GM08714 (cell line): ENCODE measurements at regions not wholly inside any gene's neighbourhood (a gene's known extent, or its start where the extent isn't known, plus 50 kb on each side); places are given as distances from the start of the nearest gene placed in this dataset.
"Not testable (repeated sequence)": the region's sequence is repeated elsewhere in the genome, so short reads cannot be mapped to it uniquely, and the experiment has no call there.

ENCODE experiments used
- H3K4me3 ChIP-seq: fragments of 200-500 bp; sonication (Bioruptor generic); 2 replicates; pipeline ENCODE4 v1.5.1; 2014; ENCODE audit warnings: mild to moderate bottlenecking, low read length, inconsistent platforms
- ZNF274 ChIP-seq: IDR thresholded peaks from 2 replicates; pipeline ENCODE4 v1.6.1; 2012; ENCODE audit warnings: mild to moderate bottlenecking, low read depth, low read length

- TF ChIP-seq ZNF274 = no peak
- H3K4me3 ChIP-seq = no peak overlapping the region
These were observed 110.2 kb downstream of the HAUS1 start for GRCh38 chr18:46214435-46214834.

- TF ChIP-seq ZNF274 = no peak
- no peak overlapping the region for H3K4me3 ChIP-seq
These were observed 111.9 kb downstream of the HAUS1 start for GRCh38 chr18:46215902-46216723.

DNA sequence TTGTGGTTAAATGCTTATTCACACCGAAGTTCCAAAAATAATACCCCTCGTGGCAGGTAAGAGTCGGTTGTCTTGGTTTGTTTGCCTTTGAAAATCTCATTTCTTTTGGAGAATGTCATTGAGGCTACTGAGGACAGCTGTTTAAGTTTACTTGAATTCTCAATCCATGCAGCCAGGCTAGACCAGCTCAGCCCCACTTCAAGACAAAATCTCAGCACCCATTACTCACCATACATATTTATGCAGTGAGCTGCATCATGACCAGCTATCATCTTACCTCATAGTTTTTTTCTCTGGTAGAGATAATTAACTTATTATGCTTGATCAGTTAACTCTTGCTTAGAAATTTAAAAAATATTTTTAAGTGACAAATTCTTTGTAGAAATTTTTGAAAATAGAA lies 115.9 kb downstream of the HAUS1 start:
- no peak for TF ChIP-seq ZNF274
- no peak overlapping the region for H3K4me3 ChIP-seq

- H3K4me3 ChIP-seq = no peak overlapping the region
- no peak for TF ChIP-seq ZNF274
These were observed 117.9 kb downstream of the HAUS1 start for GRCh38 chr18:46222093-46222492.

GRCh38 chr18:46222710-46223360 lies 118.7 kb downstream of the HAUS1 start:
- TF ChIP-seq ZNF274 = no peak
- no peak overlapping the region for H3K4me3 ChIP-seq

- no peak for TF ChIP-seq ZNF274
- no peak overlapping the region for H3K4me3 ChIP-seq
These were observed 120.1 kb downstream of the HAUS1 start for GRCh38 chr18:46224181-46224775.

GRCh38 chr18:46226461-46226860 lies 122.3 kb downstream of the HAUS1 start:
- no peak for TF ChIP-seq ZNF274
- no peak overlapping the region for H3K4me3 ChIP-seq

DNA sequence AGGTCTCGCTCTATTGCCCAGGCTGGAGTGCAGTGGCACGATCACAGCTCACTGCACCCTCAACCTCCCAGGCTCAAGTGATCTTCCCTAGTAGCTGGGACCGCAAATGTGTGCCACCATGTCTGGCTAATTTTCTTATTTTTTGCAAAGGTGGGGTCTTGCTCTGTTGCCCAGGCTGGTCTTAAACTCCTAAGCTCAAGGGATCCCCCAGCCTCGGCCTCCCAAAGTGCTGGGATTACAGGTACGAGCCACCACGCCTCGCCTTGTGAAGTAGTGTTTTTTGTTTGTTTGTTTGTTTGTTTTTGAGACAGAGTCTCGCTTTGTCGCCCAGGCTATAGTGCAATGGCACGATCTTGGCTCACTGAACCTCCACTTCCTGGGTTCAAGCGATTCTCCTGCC lies 125.5 kb downstream of the HAUS1 start:
- H3K4me3 ChIP-seq = not testable (repeated sequence)

DNA sequence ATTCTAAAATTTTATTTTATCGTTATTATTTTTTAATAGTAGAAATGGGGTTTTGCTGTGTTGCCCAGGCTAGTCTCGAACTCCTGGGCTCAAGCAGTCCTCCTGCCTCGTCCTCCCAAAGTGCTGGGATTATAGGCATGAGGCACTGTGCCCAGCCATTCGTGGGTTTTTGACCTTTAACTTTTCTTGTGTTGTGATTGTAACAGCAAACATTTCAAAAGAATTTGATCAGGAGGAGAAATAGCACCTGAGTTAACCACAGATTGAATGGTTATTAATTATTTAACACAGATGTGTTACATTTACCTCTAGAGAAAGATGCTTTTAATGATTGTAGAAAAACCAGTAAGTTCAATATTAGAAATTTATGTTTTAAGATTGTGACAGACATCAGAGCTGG lies 132.0 kb downstream of the HAUS1 start:
- no peak overlapping the region for H3K4me3 ChIP-seq
- TF ChIP-seq ZNF274 = no peak

DNA sequence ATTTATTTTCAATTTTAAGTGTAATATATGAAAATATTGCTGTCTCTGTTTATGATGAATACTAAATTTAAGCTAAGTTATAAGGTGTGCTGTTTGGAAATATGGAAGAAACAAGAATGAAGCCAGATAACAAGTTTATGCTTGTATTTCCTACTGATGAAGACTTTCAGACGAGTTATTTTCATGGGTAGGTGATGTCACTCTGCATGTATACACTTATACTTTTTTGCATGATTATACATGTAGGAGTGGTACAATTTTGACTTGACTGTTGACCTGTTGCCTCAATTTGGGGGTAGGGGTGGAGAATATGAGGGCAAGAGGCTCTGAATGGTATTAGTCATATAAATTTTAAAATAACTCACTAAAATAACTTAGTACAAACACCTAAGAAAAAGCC lies 133.7 kb downstream of the HAUS1 start:
- TF ChIP-seq ZNF274 = no peak
- no peak overlapping the region for H3K4me3 ChIP-seq

DNA sequence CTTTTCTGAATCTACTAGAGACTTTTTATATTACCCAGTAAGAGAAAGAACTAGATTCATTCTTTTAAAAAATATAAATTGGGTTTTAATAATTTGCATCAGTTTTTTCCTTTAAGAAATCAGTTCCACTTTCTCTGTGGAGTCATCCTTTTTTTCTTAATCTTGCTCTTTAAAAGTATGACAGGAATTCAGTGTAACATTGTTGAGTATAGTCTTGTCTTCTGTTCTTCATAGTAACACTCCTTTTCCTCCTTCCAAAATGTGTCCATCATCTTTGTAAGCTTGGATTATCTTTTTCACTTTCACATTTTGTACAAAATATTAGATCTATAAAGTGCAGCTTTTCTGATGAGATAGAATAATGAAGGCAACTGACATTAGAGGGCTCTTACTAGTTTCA lies 135.4 kb downstream of the HAUS1 start:
- no peak for TF ChIP-seq ZNF274

DNA sequence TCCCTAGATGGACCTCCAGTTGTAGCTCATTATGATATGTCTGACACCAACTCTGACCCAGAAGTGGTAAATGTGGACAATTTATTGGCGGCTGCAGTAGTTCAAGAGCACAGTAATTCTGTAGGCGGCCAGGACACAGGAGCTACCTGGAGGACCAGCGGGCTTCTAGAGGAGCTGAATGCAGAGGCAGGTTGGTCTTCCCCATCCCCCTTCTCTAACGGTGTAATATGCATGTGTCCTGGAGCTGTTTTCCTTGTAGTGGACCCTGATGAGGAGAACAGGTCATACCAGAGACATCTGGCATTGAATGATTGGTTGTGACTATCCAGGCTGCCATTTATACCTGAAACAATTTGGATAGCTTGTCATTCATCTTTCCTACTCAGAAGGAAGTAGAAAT lies 135.8 kb downstream of the HAUS1 start:
- no peak for TF ChIP-seq ZNF274

More for the DNA sequence above, 135.4 kb downstream of the HAUS1 start:
- H3K4me3 ChIP-seq = no peak overlapping the region

GRCh38 chr18:46241393-46241792 lies 137.2 kb downstream of the HAUS1 start:
- not testable (repeated sequence) for H3K4me3 ChIP-seq

More for the DNA sequence above, 135.8 kb downstream of the HAUS1 start:
- no peak overlapping the region for H3K4me3 ChIP-seq

DNA sequence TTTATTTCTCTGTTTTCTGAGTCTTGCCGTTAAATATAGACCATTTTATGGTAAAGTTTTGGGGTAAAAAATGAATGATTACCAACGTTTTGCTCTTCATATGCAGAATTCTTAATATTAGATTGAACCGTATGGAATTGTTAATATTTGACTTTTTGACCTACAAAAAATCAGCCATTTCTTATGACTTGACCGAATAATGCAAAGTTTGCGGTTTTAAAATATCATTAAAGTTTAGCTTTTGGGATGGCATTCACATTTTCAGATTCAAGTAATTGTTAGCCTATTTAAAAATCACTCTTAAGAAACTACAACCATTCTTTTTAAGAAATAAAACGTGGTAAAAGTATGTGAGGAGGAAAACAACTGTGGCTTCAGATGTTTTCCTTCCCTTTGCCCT lies 138.0 kb downstream of the HAUS1 start:
- no peak for TF ChIP-seq ZNF274

DNA sequence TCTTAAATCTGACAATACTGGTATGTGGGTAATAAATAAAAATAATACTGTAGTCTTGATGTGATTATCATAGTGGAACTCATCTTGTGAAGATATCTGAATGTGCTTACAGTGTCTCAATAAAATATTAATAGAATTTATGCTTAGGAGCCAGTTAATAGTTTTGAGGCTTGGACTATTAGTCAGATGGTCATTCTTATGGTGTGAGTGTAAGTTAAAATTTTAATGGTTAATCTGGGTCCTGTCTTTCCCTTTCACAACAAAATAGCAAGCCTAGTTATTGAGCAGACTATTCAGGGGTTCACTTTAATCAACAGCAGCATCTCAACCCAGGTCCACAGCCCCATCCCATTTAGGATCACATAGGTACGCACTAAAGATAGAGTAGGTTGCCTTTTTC lies 138.9 kb downstream of the HAUS1 start:
- no peak for TF ChIP-seq ZNF274
- no peak overlapping the region for H3K4me3 ChIP-seq

More for the DNA sequence above, 138.0 kb downstream of the HAUS1 start:
- no peak overlapping the region for H3K4me3 ChIP-seq

GRCh38 chr18:46243673-46244072 lies 139.5 kb downstream of the HAUS1 start:
- H3K4me3 ChIP-seq = no peak overlapping the region
- TF ChIP-seq ZNF274 = no peak
